SK-N-DZ (cell line): ENCODE measurements at regions not wholly inside any gene's neighbourhood (a gene's known extent, or its start where the extent isn't known, plus 50 kb on each side); places are given as distances from the start of the nearest gene placed in this dataset.
A peak's percentile ranks its signal among the peaks of the same experiment; 100 is the strongest.
"Not testable (repeated sequence)": the region's sequence is repeated elsewhere in the genome, so short reads cannot be mapped to it uniquely, and the experiment has no call there.

Experiments
- DNase-seq: peaks from one replicate; pipeline ENCODE4 v3.0.0-alpha.2; 2015; ENCODE audit warnings: low spot score

- no peak for DNase-seq
These were observed 155.4 kb downstream of the SEC23IP start for GRCh38 chr10:120047926-120048325.

- no peak for DNase-seq
These were observed 155.9 kb downstream of the SEC23IP start for GRCh38 chr10:120048391-120048790.

- DNase-seq, result no peak
These were observed 159.1 kb downstream of the SEC23IP start for GRCh38 chr10:120051671-120052070.

GRCh38 chr10:120052964-120053702 lies 160.6 kb downstream of the SEC23IP start:
- no peak for DNase-seq

- not testable (repeated sequence) for DNase-seq
These were observed 167.3 kb downstream of the SEC23IP start for GRCh38 chr10:120059790-120060189.

GRCh38 chr10:120067427-120067826 lies 174.9 kb downstream of the SEC23IP start:
- no peak for DNase-seq

- DNase-seq, result no peak
These were observed 177.2 kb downstream of the SEC23IP start for GRCh38 chr10:120069700-120070099.

- DNase-seq, result no peak
These were observed 182.8 kb downstream of the SEC23IP start for GRCh38 chr10:120075349-120075748.

- no peak for DNase-seq
These were observed 184.6 kb downstream of the SEC23IP start for GRCh38 chr10:120076996-120077706.

GRCh38 chr10:120077707-120078492 lies 185.4 kb downstream of the SEC23IP start:
- DNase-seq, result no peak

- DNase-seq, result no peak
These were observed 192.7 kb downstream of the SEC23IP start for GRCh38 chr10:120085096-120085796.

- no peak for DNase-seq
These were observed 193.5 kb downstream of the SEC23IP start for GRCh38 chr10:120086066-120086465.

GRCh38 chr10:120087109-120087508 lies 194.6 kb downstream of the SEC23IP start:
- no peak for DNase-seq

GRCh38 chr10:120095875-120096274 lies 203.3 kb downstream of the SEC23IP start:
- DNase-seq, result no peak

GRCh38 chr10:120097766-120098165 lies 205.2 kb downstream of the SEC23IP start:
- peak; percentile 7 for DNase-seq

GRCh38 chr10:120098232-120098930 lies 205.9 kb downstream of the SEC23IP start:
- no peak for DNase-seq

- DNase-seq, result no peak
These were observed 211.4 kb downstream of the SEC23IP start for GRCh38 chr10:120103738-120104560.

GRCh38 chr10:120105001-120105400 lies 212.5 kb downstream of the SEC23IP start:
- no peak for DNase-seq

- DNase-seq, result no peak
These were observed 213.0 kb downstream of the SEC23IP start for GRCh38 chr10:120105492-120105891.

GRCh38 chr10:120108916-120109315 lies 216.4 kb downstream of the SEC23IP start:
- DNase-seq, result no peak
